OCI-LY3 (cell line): ENCODE measurements at regions not wholly inside any gene's neighbourhood (a gene's known extent, or its start where the extent isn't known, plus 50 kb on each side); places are given as distances from the start of the nearest gene placed in this dataset.
A peak's percentile ranks its signal among the peaks of the same experiment; 100 is the strongest.

ENCODE experiments used
- CTCF ChIP-seq: fragments of 200-600, 300-600 bp; sonication (generic); IDR thresholded peaks from 2 replicates; pipeline ENCODE4 v1.5.1; 2014; ENCODE audit warnings: antibody characterized with exemption, low read length, low read depth
- EZH2phosphoT487 ChIP-seq: fragments of 200-600 bp; shearing (Covaris generic); IDR thresholded peaks from 2 replicates; pipeline ENCODE4 v1.6.1; 2018; ENCODE audit warnings: antibody characterized with exemption, mixed run types, low read depth

- TF ChIP-seq CTCF (peak; percentile 33), EZH2phosphoT487 (no peak)
Observed at GRCh38 chr2:18001671-18002070, 123.2 kb downstream of the KCNS3 start.
